Stomach (tissue), 8 donors: ENCODE measurements at regions not wholly inside any gene's neighbourhood (a gene's known extent, or its start where the extent isn't known, plus 50 kb on each side); places are given as distances from the start of the nearest gene placed in this dataset.

Experiments
- DNase-seq, 2 donors: peaks; one replicate each; pipeline versions ENCODE4 v3.0.0 to v3.0.0-alpha.2; 2013 to 2019
- H3K27ac ChIP-seq, 5 donors: fragments of 200-600 bp in 4 of 5; sonication (generic) in 4 of 5; one replicate each; pipeline ENCODE4 v1.5.1; 2013 to 2019; ENCODE audit warnings: mild to moderate bottlenecking in 1 of 5, moderate library complexity in 1 of 5
- H3K27me3 ChIP-seq, 3 donors: fragments of 200-600 bp; sonication (generic); one replicate each; pipeline ENCODE4 v1.5.1; 2017 to 2019; ENCODE audit warnings: mixed run types in 1 of 3
- H3K36me3 ChIP-seq, 4 donors: fragments of 200-600 bp; sonication (generic); 1 replicate in 3 of 4; 2 replicates in 1 of 4; pipeline ENCODE4 v1.5.1; 2016 to 2019
- H3K4me1 ChIP-seq, 4 donors: fragments of 200-600 bp; sonication (generic); one replicate each; pipeline ENCODE4 v1.5.1; 2016 to 2019
- H3K4me3 ChIP-seq, 4 donors: fragments of 200-600 bp; sonication (generic) in 3 of 4; one replicate each; pipeline ENCODE4 v1.5.1; 2016 to 2019; ENCODE audit warnings: mild to moderate bottlenecking in 1 of 4
- H3K9me3 ChIP-seq, 4 donors: fragments of 200-600 bp; sonication (generic); one replicate each; pipeline ENCODE4 v1.5.1; 2016 to 2019
- CTCF ChIP-seq, 7 experiments: fragments of 450-650 bp in 4 of 7; fragments of 200-600 bp in 3 of 7; sonication (generic) in 3 of 7; IDR thresholded peaks; one replicate each; pipeline ENCODE4 v1.5.1; 2016 to 2019; ENCODE audit warnings: antibody characterized with exemption in 7 of 7, control low read depth in 2 of 7, mild to moderate bottlenecking in 1 of 7
- EP300 ChIP-seq: sonication (generic); formaldehyde crosslinking; IDR thresholded peaks from one replicate; pipeline ENCODE4 v1.6.1; 2017; ENCODE audit warnings: antibody characterized with exemption
- POLR2A ChIP-seq, 4 donors: fragments of 450-650 bp; IDR thresholded peaks; one replicate each; pipeline ENCODE4 v1.6.1; 2016; ENCODE audit warnings: antibody characterized with exemption in 4 of 4, control low read depth in 2 of 4, mild to moderate bottlenecking in 1 of 4, moderate library complexity in 1 of 4
- POLR2AphosphoS5 ChIP-seq, 3 donors: sonication (generic); formaldehyde crosslinking; IDR thresholded peaks; one replicate each; pipeline ENCODE4 v1.6.1; 2016; ENCODE audit warnings: antibody characterized with exemption in 3 of 3
- WGBS, 5 donors: extraction: QIAGEN DNeasy Blood & Tissue Kit in 3 of 5; methylation state at CpG; one replicate each; pipeline versions ENCODE4 v1.1.5 to v1.1.7; 2013 to 2018; 5-methylcytosine and 5-hydroxymethylcytosine counted together
- intact Hi-C: fragments of 100-400 bp; cut with DNase I; formaldehyde crosslinking; loops from one replicate; pipeline ENCODE4 v1.15.1; 2023; ENCODE audit warnings: low total_unique reads
- donor health status: healthy with polysubstance abuse.
- donor health status: Bipolar disorder and iron deficiency.
- donor health status: healthy.

- Histone ChIP-seq H3K36me3 (no peaks in the 10 kb centered on the region), H3K4me3 (no peak overlapping the region), H3K27ac (peak overlapping the region; percentile 97 to 99 (median 98)), H3K27me3 (no peaks in the 10 kb centered on the region), H3K9me3 (no peaks in the 10 kb centered on the region), H3K4me1 (peaks cover 82 to 99% (median 93%) of the 10 kb centered on the region in 4 donors)
- TF ChIP-seq POLR2AphosphoS5 (IDR thresholded peaks at IDR 0.05) (peak; percentile 60 to 98 (median 84)), CTCF (IDR thresholded peaks at IDR 0.05) (no peak), POLR2A (IDR thresholded peaks at IDR 0.05) (no peak), EP300 (peak; percentile 94)
- intact Hi-C loops = loop anchor here (10.0 kb wide), 1 partner anchor 107 kb away; the partner anchor contains the start of gene IRF2BP2
- DNase-seq = peak; percentile 78 to 91
- WGBS, 5 donors = 8 to 22% (median 16%) methylated on average over 12 of the region's 12 CpGs
Observed at GRCh38 chr1:234721476-234722269, 111.7 kb upstream of the IRF2BP2 start.

GRCh38 chr1:234720709-234721441 lies 110.9 kb upstream of the IRF2BP2 start:
- Histone ChIP-seq H3K27me3 (no peaks in the 10 kb centered on the region), H3K27ac (peak overlapping the region; percentile 97 to 99 (median 98)), H3K9me3 (no peaks in the 10 kb centered on the region), H3K4me1 (peaks cover 82 to 99% (median 93%) of the 10 kb centered on the region in 4 donors), H3K4me3 (no peak overlapping the region), H3K36me3 (no peaks in the 10 kb centered on the region)
- DNase-seq = peak in 1 of 2 donors; percentile 48
- WGBS, 5 donors = 75 to 80% (median 78%) methylated on average over 15 of the region's 15 CpGs
- intact Hi-C loops = loop anchor here (10.0 kb wide), 1 partner anchor 106 kb away; the partner anchor contains the start of gene IRF2BP2
- no peak for TF ChIP-seq POLR2AphosphoS5 (IDR thresholded peaks at IDR 0.05)
- no peak for TF ChIP-seq POLR2A (IDR thresholded peaks at IDR 0.05)
- TF ChIP-seq EP300 = no peak
- no peak for TF ChIP-seq CTCF (IDR thresholded peaks at IDR 0.05)

- peaks cover 74 to 93% (median 88%) of the 10 kb centered on the region in 4 donors for H3K4me1 ChIP-seq
- intact Hi-C loops = loop anchor here (10.0 kb wide), 1 partner anchor 105 kb away; the partner anchor contains the start of gene IRF2BP2
- H3K27me3 ChIP-seq = no peaks in the 10 kb centered on the region
- no peak overlapping the region for H3K4me3 ChIP-seq
- 35 to 54% (median 40%) methylated on average over 8 of the region's 8 CpGs for WGBS, 5 donors
- no peak for TF ChIP-seq EP300
- no peak for TF ChIP-seq CTCF (IDR thresholded peaks at IDR 0.05)
- no peak for TF ChIP-seq POLR2AphosphoS5 (IDR thresholded peaks at IDR 0.05)
- no peak for TF ChIP-seq POLR2A (IDR thresholded peaks at IDR 0.05)
- no peaks in the 10 kb centered on the region for H3K9me3 ChIP-seq
- H3K27ac ChIP-seq = peak overlapping the region; percentile 97 to 99 (median 98)
- no peaks in the 10 kb centered on the region for H3K36me3 ChIP-seq
- DNase-seq = peak in 1 of 2 donors; percentile 52
Observed at GRCh38 chr1:234719454-234720251, 109.7 kb upstream of the IRF2BP2 start.
